Spleen (tissue), 7 donors: ENCODE measurements at regions not wholly inside any gene's neighbourhood (a gene's known extent, or its start where the extent isn't known, plus 50 kb on each side); places are given as distances from the start of the nearest gene placed in this dataset.

Experiments used
- POLR2A ChIP-seq, 3 donors: fragments of 450-650 bp; IDR thresholded peaks; one replicate each; pipeline ENCODE4 v1.5.1; 2017; ENCODE audit warnings: antibody characterized with exemption in 3 of 3, mild to moderate bottlenecking in 1 of 3
- POLR2AphosphoS5 ChIP-seq, 3 donors: sonication (generic); formaldehyde crosslinking; IDR thresholded peaks; one replicate each; pipeline ENCODE4 v1.5.1; 2017; ENCODE audit warnings: antibody characterized with exemption in 3 of 3
- TF ChIP-seq, protein P1 (sequence below), 11 experiments: fragments of 200-600 bp in 7 of 11; fragments of 450-650 bp in 4 of 11; sonication (generic) in 4 of 11; IDR thresholded peaks in 8 of 11; conservative IDR thresholded peaks in 3 of 11; 1 replicate in 7 of 11; 2 replicates in 4 of 11; pipeline versions ENCODE4 v1.4.0 to v1.8.0; 2016 to 2021; ENCODE audit warnings: antibody characterized with exemption in 11 of 11, inconsistent platforms in 4 of 11, mild to moderate bottlenecking in 1 of 11
- donor health status: DM: no; HTN: no; CAD: no; lungs with moderate emphysema.
- donor health status: DM: no; HTN: no; CAD: no.
- donor health status: DM: no; HTN: no; CAD: no.

DNA sequence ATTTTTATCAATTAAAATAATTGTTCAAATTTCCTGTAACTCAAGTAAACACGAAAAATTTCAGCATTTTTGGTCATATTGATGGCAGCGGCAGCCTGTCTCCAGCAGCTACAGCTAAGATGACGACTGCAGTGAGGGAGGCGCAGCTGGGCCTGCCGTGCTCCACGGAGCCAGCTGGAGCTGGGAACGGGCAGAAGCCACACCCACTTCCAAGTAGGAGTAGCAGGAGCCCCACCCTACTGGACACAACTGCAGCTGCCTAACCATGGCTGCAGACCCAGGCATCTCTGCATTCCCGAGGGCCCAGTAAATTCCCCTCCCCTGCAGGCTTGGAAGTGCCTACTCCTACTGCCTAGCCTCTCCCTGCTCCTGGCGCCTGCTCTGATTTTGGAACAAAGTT lies 2031.7 kb downstream of the EFNA5 start:
- no peak for TF ChIP-seq POLR2AphosphoS5 (IDR thresholded peaks at IDR 0.05)
- TF ChIP-seq POLR2A (IDR thresholded peaks at IDR 0.05) = no peak
- TF ChIP-seq, protein P1, sequence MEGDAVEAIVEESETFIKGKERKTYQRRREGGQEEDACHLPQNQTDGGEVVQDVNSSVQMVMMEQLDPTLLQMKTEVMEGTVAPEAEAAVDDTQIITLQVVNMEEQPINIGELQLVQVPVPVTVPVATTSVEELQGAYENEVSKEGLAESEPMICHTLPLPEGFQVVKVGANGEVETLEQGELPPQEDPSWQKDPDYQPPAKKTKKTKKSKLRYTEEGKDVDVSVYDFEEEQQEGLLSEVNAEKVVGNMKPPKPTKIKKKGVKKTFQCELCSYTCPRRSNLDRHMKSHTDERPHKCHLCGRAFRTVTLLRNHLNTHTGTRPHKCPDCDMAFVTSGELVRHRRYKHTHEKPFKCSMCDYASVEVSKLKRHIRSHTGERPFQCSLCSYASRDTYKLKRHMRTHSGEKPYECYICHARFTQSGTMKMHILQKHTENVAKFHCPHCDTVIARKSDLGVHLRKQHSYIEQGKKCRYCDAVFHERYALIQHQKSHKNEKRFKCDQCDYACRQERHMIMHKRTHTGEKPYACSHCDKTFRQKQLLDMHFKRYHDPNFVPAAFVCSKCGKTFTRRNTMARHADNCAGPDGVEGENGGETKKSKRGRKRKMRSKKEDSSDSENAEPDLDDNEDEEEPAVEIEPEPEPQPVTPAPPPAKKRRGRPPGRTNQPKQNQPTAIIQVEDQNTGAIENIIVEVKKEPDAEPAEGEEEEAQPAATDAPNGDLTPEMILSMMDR (IDR thresholded peaks at IDR 0.05 in 8 of 11, conservative IDR thresholded peaks at IDR 0.05 in 3 of 11) = no peak
